Parathyroid adenoma (tissue), 2 donors: ENCODE measurements at regions not wholly inside any gene's neighbourhood (a gene's known extent, or its start where the extent isn't known, plus 50 kb on each side); places are given as distances from the start of the nearest gene placed in this dataset.

Source experiments
- H2AFZ ChIP-seq: fragments of 300-600 bp; sonication (generic); one replicate; pipeline ENCODE4 v1.7.0; 2017; ENCODE audit warnings: antibody characterized with exemption, mild to moderate bottlenecking
- H3K27ac ChIP-seq: fragments of 300-600 bp; sonication (generic); one replicate; pipeline ENCODE4 v1.7.0; 2017
- H3K27me3 ChIP-seq: fragments of 300-600 bp; sonication (generic); one replicate; pipeline ENCODE4 v1.7.0; 2017; ENCODE audit warnings: low read length; ENCODE audit not compliant: control insufficient read depth, insufficient read depth
- H3K36me3 ChIP-seq: fragments of 300-600 bp; sonication (generic); one replicate; pipeline ENCODE4 v1.7.0; 2017; ENCODE audit warnings: low read length; ENCODE audit not compliant: control insufficient read depth, insufficient read depth
- H3K4me1 ChIP-seq: fragments of 300-600 bp; sonication (generic); one replicate; pipeline ENCODE4 v1.7.0; 2017; ENCODE audit warnings: control low read depth
- H3K4me2 ChIP-seq: fragments of 300-600 bp; sonication (generic); one replicate; pipeline ENCODE4 v1.7.0; 2017; ENCODE audit warnings: low read length
- H3K4me3 ChIP-seq: fragments of 300-600 bp; sonication (generic); one replicate; pipeline ENCODE4 v1.7.0; 2017; ENCODE audit warnings: low read depth, low read length
- H3K79me2 ChIP-seq: fragments of 300-600 bp; sonication (generic); one replicate; pipeline ENCODE4 v1.7.0; 2017; ENCODE audit warnings: control low read depth
- H3K9ac ChIP-seq: fragments of 300-600 bp; sonication (generic); one replicate; pipeline ENCODE4 v1.7.0; 2017; ENCODE audit warnings: mild to moderate bottlenecking
- H3K9me3 ChIP-seq: fragments of 300-600 bp; sonication (generic); one replicate; pipeline ENCODE4 v1.7.0; 2017; ENCODE audit warnings: low read length; ENCODE audit not compliant: control insufficient read depth
- TF ChIP-seq, protein P1 (sequence below): fragments of 300-600 bp; sonication (generic); IDR thresholded peaks from one replicate; pipeline ENCODE4 v1.7.0; 2017; ENCODE audit warnings: antibody characterized with exemption, mild to moderate bottlenecking
- donor health status: primary hyperparathyroidism.

- H2AFZ ChIP-seq: no peak overlapping the region
- H3K4me1 ChIP-seq: no peaks in the 10 kb centered on the region
- H3K27me3 ChIP-seq: no peaks in the 10 kb centered on the region
- no peaks in the 10 kb centered on the region for H3K79me2 ChIP-seq
- TF ChIP-seq, protein P1, sequence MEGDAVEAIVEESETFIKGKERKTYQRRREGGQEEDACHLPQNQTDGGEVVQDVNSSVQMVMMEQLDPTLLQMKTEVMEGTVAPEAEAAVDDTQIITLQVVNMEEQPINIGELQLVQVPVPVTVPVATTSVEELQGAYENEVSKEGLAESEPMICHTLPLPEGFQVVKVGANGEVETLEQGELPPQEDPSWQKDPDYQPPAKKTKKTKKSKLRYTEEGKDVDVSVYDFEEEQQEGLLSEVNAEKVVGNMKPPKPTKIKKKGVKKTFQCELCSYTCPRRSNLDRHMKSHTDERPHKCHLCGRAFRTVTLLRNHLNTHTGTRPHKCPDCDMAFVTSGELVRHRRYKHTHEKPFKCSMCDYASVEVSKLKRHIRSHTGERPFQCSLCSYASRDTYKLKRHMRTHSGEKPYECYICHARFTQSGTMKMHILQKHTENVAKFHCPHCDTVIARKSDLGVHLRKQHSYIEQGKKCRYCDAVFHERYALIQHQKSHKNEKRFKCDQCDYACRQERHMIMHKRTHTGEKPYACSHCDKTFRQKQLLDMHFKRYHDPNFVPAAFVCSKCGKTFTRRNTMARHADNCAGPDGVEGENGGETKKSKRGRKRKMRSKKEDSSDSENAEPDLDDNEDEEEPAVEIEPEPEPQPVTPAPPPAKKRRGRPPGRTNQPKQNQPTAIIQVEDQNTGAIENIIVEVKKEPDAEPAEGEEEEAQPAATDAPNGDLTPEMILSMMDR: no peak
- H3K9me3 ChIP-seq: no peaks in the 10 kb centered on the region
- H3K27ac ChIP-seq: no peak overlapping the region
- no peaks in the 10 kb centered on the region for H3K36me3 ChIP-seq
- H3K4me3 ChIP-seq: no peak overlapping the region
- H3K9ac ChIP-seq: no peak overlapping the region
- no peak overlapping the region for H3K4me2 ChIP-seq
Measured at GRCh38 chr6:92767101-92767500, 652.3 kb downstream of the EPHA7 start.

GRCh38 chr6:92763680-92764079 lies 655.7 kb downstream of the EPHA7 start:
- Histone ChIP-seq H3K4me3 (no peak overlapping the region), H2AFZ (no peak overlapping the region), H3K79me2 (no peaks in the 10 kb centered on the region), H3K4me2 (no peak overlapping the region), H3K27me3 (no peaks in the 10 kb centered on the region), H3K9ac (no peak overlapping the region), H3K9me3 (no peaks in the 10 kb centered on the region), H3K36me3 (no peaks in the 10 kb centered on the region), H3K4me1 (no peaks in the 10 kb centered on the region), H3K27ac (no peak overlapping the region)
- TF ChIP-seq, protein P1: no peak

- TF ChIP-seq, protein P1: no peak
Measured at GRCh38 chr6:92763274-92763584, 656.1 kb downstream of the EPHA7 start.

GRCh38 chr6:92762443-92763273 lies 656.7 kb downstream of the EPHA7 start:
- Histone ChIP-seq H3K36me3 (no peaks in the 10 kb centered on the region), H3K4me1 (no peaks in the 10 kb centered on the region), H3K27ac (no peak overlapping the region), H3K4me3 (no peak overlapping the region), H3K9ac (no peak overlapping the region), H3K4me2 (no peak overlapping the region), H3K9me3 (no peaks in the 10 kb centered on the region), H3K79me2 (no peaks in the 10 kb centered on the region), H2AFZ (no peak overlapping the region), H3K27me3 (no peaks in the 10 kb centered on the region)
- TF ChIP-seq, protein P1: no peak

More at GRCh38 chr6:92763274-92763584, 656.1 kb downstream of the EPHA7 start:
- H3K36me3 ChIP-seq: no peaks in the 10 kb centered on the region
- H3K27ac ChIP-seq: no peak overlapping the region
- H2AFZ ChIP-seq: no peak overlapping the region
- no peak overlapping the region for H3K9ac ChIP-seq
- H3K4me1 ChIP-seq: no peaks in the 10 kb centered on the region
- H3K9me3 ChIP-seq: no peaks in the 10 kb centered on the region
- H3K4me3 ChIP-seq: no peak overlapping the region
- H3K4me2 ChIP-seq: no peak overlapping the region
- H3K79me2 ChIP-seq: no peaks in the 10 kb centered on the region
- no peaks in the 10 kb centered on the region for H3K27me3 ChIP-seq

DNA sequence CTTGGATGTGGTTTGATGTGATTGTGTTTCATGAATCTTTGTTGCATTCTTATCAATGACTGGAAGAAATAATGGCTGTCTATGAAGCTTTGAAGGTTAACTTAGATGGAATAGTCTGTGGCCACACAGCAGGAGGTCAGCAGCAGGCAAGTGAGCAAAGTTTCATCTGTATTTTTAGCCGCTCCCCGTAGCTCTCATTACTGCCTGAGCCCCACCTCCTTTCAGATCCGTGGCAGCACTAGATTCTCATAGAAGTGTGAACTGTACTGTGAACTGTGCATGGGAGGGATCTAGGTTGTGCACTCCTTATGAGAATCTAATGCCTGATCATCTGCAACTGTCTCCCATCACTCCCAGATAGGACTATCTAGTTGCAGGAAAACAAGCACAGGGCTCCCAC lies 660.2 kb downstream of the EPHA7 start:
- no peaks in the 10 kb centered on the region for H3K9me3 ChIP-seq
- no peak overlapping the region for H3K4me3 ChIP-seq
- H3K79me2 ChIP-seq: no peaks in the 10 kb centered on the region
- no peak overlapping the region for H3K27ac ChIP-seq
- no peak overlapping the region for H3K9ac ChIP-seq
- H3K27me3 ChIP-seq: no peaks in the 10 kb centered on the region
- H3K4me2 ChIP-seq: no peak overlapping the region
- H2AFZ ChIP-seq: no peak overlapping the region
- no peaks in the 10 kb centered on the region for H3K36me3 ChIP-seq
- H3K4me1 ChIP-seq: no peaks in the 10 kb centered on the region
- TF ChIP-seq, protein P1: no peak
